SK-N-DZ (cell line): ENCODE measurements at regions not wholly inside any gene's neighbourhood (a gene's known extent, or its start where the extent isn't known, plus 50 kb on each side); places are given as distances from the start of the nearest gene placed in this dataset.

Experiments
- DNase-seq: peaks from one replicate; pipeline ENCODE4 v3.0.0-alpha.2; 2015; ENCODE audit warnings: low spot score

- peak; percentile 49 for DNase-seq
These were observed 481.6 kb downstream of the SH2D4B start for GRCh38 chr10:81019029-81019890.

DNA sequence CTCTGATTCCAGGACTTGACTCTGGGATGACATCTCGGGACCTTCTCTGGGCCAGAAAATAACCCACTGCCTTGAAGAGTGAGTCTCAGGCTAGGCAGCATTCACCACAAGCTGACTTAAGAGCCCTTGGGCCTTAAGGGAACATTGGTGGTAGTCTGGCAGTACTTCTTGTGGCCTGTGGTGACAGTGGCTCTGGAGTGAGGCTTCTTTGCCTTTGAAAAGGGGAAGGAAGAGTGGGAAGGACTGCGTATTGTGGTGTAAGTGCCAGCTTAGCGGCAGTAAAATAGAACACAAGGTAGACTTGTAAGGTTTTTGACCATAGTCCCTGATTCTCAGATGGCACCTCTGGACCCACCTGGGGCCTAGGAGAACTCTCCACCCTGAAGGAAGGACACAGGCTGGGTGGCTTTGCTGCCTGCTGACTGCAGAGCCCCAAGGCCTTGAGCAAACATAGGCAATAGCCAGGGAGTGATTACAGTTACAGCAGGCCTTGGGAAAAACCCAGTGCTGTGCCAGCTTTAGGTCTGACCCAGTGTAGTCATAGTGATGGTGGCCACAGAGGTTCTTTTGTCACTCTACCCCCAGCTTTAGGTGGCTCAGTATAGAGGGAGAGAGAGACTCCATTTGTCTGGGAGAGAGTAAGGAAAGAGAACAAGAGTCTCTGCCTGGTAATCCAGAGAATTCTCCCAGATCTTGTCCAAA, 483.9 kb downstream of the SH2D4B start:
- no peak for DNase-seq

- DNase-seq, result no peak
These were observed 488.9 kb downstream of the SH2D4B start for GRCh38 chr10:81026591-81026990.

DNA sequence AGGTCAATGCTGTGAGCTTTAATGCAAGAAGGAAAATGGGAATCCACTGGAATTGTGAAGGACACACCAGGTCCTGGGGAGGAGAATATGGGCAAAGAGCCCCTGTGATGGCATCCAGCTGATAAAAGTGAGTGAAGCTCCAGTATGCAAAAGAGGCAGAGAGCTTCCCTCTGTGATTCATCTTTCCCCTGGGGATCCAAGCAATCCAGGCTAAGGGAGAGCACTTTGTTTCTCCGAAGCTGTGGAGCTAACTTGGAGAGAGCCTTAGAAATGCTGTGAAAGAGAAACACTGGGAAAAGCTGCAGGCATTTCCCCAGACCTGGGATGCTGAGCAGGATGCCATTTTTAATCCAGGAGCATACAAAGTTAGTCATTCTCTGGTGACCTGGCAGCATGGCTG, 489.5 kb downstream of the SH2D4B start:
- no peak for DNase-seq

DNA sequence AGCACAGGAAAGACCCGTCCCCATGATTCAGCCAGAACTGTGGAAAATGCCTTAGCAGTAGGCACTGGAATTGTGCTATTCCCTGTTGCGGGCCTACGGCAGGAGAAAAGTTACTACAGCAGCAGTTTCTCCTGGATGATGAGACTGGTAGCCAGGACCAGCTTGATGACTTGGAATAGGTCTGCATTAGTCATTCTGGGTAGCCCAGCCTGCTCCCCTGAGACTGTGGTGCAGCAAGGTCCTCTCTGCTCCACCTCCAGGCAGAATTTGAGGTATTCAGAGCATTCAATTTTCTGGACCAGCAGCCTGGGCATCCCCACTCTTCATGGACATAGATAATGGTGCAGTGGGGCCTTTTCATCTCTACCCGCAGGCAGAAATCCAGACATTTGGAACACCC, 490.0 kb downstream of the SH2D4B start:
- no peak for DNase-seq

DNA sequence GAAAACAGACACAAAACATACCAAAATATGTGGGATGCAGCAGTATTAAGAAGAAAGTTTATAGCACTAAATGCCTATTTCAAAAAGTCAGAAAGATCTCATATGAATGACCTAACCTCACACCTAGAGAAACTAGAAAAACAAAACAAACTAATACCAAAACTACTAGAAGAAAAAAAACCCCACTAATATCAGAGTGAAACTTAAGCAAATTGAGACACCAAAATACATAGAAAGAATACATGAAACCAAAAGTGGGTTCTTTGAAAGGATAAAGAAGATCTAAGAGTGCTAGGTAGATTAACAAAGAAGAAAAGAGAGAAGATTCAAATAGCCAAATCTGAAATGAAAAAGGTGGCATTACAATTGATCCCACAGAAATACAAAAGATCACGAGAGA, 494.1 kb downstream of the SH2D4B start:
- no peak for DNase-seq

DNA sequence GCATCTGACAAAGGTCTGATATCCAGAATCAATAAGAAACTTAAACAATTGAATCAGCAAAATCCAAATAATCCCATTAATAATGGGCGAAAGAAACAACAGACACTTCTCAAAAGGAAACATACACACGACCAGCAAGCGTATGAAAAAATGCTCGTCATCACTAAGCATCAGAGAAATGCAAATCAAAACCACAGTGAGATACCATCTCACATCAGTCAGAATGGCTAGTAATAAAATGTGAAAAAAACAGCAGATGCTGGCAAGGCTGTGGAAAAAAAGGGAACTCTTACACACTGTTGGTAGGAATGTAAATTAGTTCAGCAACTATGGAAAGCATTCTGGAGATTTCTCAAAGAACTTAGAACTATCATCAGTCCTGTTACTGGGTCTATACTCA, 496.7 kb downstream of the SH2D4B start:
- DNase-seq, result no peak

DNA sequence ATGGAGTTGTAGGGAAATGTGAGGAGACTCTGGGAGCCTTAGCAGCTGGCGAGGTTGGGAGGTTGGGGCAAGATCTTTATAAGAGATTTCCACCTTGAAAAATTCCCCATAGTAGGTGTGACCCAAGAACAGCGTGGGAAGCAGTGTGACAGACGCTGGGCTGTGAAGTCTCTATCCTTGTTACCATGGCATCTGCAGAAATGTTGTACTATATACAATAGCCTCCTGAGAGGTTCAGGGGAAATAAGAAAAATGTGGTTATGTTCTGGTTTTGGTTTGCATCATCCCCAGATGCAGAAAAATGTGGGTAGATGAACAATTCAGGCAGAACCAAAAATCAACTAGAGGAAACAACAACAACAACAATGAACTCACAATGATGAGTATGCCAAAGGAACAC, 498.6 kb downstream of the SH2D4B start:
- no peak for DNase-seq

- no peak for DNase-seq
These were observed 502.3 kb downstream of the SH2D4B start for GRCh38 chr10:81040031-81040430.

GRCh38 chr10:81040940-81041339, 503.2 kb downstream of the SH2D4B start:
- no peak for DNase-seq

GRCh38 chr10:81042647-81043046, 504.9 kb downstream of the SH2D4B start:
- DNase-seq, result no peak

GRCh38 chr10:81065474-81065873, 527.8 kb downstream of the SH2D4B start:
- DNase-seq, result no peak

GRCh38 chr10:81068460-81068859, 530.8 kb downstream of the SH2D4B start:
- no peak for DNase-seq

DNA sequence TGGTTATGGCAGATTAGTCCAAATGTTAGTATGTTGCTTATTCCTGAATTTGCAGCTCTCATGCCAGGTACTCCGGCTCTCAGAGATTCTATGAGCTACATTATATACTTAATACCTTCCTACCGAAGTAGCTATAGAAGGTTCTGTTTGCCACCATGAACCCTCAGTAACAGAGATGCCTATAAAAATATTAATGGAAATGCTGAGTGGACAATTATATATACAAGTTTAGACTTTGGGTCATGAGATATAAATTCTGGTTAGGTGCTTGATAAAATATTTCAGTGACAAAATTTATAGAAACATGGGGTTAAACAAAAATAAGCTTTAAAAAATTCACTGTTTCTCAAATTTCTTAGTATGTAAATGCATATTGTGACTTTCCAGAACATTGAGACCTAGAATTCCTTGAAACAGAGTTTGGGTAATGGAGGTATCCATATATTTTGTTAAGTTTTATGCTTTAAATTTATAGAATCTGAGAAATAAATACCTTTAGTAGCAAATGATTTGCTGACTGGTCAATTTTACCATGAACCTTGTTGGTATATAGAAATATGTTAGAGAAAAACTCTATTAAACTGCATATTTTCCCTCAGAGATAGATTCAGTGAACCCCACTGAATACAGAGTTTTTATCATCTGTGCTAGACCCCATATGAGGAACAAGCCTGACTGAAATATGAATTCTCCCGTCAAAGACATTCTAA, 533.5 kb downstream of the SH2D4B start:
- no peak for DNase-seq

DNA sequence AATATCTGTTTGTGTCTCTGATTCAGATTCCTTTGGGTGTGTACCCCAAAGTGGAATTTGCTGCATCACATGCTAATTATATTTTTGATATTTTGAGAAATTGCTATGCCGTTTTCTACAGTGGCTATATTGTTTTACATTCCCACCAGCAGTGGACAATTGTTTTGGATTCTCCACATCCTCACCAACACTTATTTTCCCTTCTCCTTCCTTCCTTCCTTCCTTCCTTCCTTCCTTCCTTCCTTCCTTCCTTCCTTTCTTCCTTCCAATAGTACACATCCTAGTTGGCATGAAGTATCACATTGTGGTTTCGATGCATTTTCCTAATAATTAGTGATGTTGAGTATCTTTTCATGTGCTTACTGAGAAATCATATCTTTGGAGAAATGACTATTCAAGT, 535.5 kb downstream of the SH2D4B start:
- no peak for DNase-seq

DNA sequence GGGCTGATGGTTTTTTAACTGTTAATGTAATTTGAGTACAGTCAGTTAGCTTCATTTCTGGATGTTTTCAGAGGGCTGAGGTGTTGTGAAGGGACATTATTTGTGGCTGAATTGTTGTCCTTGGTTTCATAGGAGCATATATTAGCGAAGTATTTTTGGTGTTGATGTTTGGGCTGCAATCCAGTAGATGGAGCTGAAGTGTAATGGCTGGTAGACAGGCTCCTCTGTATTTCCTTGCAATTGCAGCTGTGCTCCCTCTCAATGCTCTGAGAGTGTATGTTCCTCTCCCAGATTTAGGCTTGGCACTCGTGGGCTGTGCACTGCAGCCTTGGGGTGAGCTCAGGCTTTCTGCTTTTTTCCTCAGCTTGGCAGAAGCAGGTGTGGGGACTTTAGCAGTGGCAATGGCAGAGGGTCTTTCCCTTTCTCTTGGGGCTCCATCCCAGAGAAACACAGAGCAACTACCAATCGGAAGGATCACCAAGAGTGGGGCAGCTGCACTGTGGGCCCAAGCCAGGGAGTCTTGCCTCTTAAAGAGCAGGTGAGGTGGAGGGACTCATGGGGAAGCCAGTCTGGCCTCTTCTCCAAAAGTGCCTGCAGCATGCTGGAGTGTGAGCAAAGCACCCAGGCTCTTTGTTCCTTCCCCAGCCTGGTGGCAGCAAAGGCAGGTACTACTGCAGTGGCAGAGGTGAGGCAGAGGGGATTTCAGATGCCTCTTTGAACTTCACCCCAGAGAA, 544.4 kb downstream of the SH2D4B start:
- DNase-seq, result peak; percentile 8

- DNase-seq, result no peak
These were observed 545.1 kb downstream of the SH2D4B start for GRCh38 chr10:81082621-81083376.

DNA sequence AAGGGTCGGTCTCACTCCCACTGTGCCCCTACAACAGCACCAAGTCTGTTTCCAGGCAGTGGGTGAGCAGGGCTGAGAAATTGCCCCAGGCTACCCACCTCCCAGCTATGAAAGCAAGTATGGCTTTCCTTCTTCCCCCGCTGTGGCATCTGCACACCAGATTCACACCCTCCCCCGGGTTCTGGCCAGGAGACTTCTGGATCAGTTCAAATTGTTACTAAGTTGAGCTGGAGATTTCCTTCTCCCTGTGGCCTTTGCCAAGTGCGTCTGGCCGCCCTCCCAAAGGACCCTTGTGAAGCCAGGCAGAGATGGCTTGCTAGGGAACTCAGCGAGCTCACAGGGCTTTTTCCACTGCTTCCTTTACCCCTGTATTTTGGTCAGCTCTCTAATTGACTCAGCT, 555.4 kb downstream of the SH2D4B start:
- no peak for DNase-seq

GRCh38 chr10:81095238-81095637, 557.5 kb downstream of the SH2D4B start:
- no peak for DNase-seq

GRCh38 chr10:81096558-81096957, 558.9 kb downstream of the SH2D4B start:
- DNase-seq, result no peak

- no peak for DNase-seq
These were observed 563.4 kb downstream of the SH2D4B start for GRCh38 chr10:81101062-81101461.
